Liver (tissue), 8 donors: ENCODE measurements at regions not wholly inside any gene's neighbourhood (a gene's known extent, or its start where the extent isn't known, plus 50 kb on each side); places are given as distances from the start of the nearest gene placed in this dataset.

ENCODE experiments used
- DNase-seq: peaks from one replicate; pipeline ENCODE4 v3.0.0-alpha.2; 2017; ENCODE audit warnings: low spot score
- H3K27ac ChIP-seq, 2 donors: one replicate each; pipeline ENCODE4 v1.7.0; 2013; ENCODE audit warnings: inconsistent platforms in 2 of 2, low read length in 2 of 2, control low read depth in 1 of 2, low read depth in 1 of 2, mild to moderate bottlenecking in 1 of 2
- H3K27me3 ChIP-seq, 4 donors: one replicate each; pipeline versions ENCODE4 v1.6.1 to v1.7.0; 2013; ENCODE audit warnings: low read length in 3 of 4, inconsistent platforms in 1 of 4, mild to moderate bottlenecking in 1 of 4, moderate library complexity in 1 of 4; ENCODE audit not compliant: control insufficient read depth in 4 of 4, insufficient read depth in 4 of 4
- H3K36me3 ChIP-seq, 4 donors: one replicate each; pipeline versions ENCODE4 v1.6.1 to v1.7.0; 2013; ENCODE audit warnings: low read length in 3 of 4, mild to moderate bottlenecking in 3 of 4, low read depth in 1 of 4, moderate library complexity in 1 of 4; ENCODE audit not compliant: control insufficient read depth in 4 of 4, insufficient read depth in 3 of 4
- H3K4me1 ChIP-seq, 4 donors: one replicate each; pipeline versions ENCODE4 v1.6.1 to v1.7.0; 2013; ENCODE audit warnings: low read length in 3 of 4, mild to moderate bottlenecking in 3 of 4, moderate library complexity in 1 of 4; ENCODE audit not compliant: control insufficient read depth in 4 of 4, insufficient read depth in 4 of 4
- H3K4me3 ChIP-seq, 3 donors: one replicate each; pipeline versions ENCODE4 v1.6.1 to v1.7.0; 2013; ENCODE audit warnings: low read length in 3 of 3, control low read depth in 1 of 3, low read depth in 1 of 3, mild to moderate bottlenecking in 1 of 3
- H3K9ac ChIP-seq, 2 donors: one replicate each; pipeline ENCODE4 v1.7.0; 2013; ENCODE audit warnings: low read length in 2 of 2, mild to moderate bottlenecking in 2 of 2, moderate library complexity in 2 of 2, control low read depth in 1 of 2, low read depth in 1 of 2
- H3K9me3 ChIP-seq, 4 donors: one replicate each; pipeline versions ENCODE4 v1.6.1 to v1.7.0; 2013; ENCODE audit warnings: low read length in 3 of 4; ENCODE audit not compliant: control insufficient read depth in 4 of 4
- EGR1 ChIP-seq, 2 donors: IDR thresholded peaks; 2 replicates each; pipeline ENCODE4 v1.6.1; 2016 to 2018; ENCODE audit warnings: antibody characterized with exemption in 2 of 2, low read depth in 2 of 2
- FOXA1 ChIP-seq: IDR thresholded peaks from 2 replicates; pipeline ENCODE4 v1.6.1; 2016; ENCODE audit warnings: antibody characterized with exemption
- FOXA2 ChIP-seq: IDR thresholded peaks from 2 replicates; pipeline ENCODE4 v1.6.1; 2016; ENCODE audit warnings: antibody characterized with exemption
- GABPA ChIP-seq, 2 donors: IDR thresholded peaks in 1 of 2; conservative IDR thresholded peaks in 1 of 2; 2 replicates each; pipeline ENCODE4 v1.6.1; 2016; ENCODE audit warnings: antibody characterized with exemption in 2 of 2, mild to moderate bottlenecking in 1 of 2, moderate library complexity in 1 of 2
- HNF4A ChIP-seq, 2 donors: conservative IDR thresholded peaks; 2 replicates each; pipeline ENCODE4 v1.6.1; 2016; ENCODE audit warnings: antibody characterized with exemption in 2 of 2, mild to moderate bottlenecking in 2 of 2
- HNF4G ChIP-seq: IDR thresholded peaks from 2 replicates; pipeline ENCODE4 v1.6.1; 2016; ENCODE audit warnings: antibody characterized with exemption
- JUND ChIP-seq, 2 donors: IDR thresholded peaks; 2 replicates each; pipeline ENCODE4 v1.6.1; 2016; ENCODE audit warnings: antibody characterized with exemption in 2 of 2
- NR2F2 ChIP-seq: IDR thresholded peaks from 2 replicates; pipeline ENCODE4 v1.6.1; 2016; ENCODE audit warnings: antibody characterized with exemption
- RAD21 ChIP-seq, 2 donors: IDR thresholded peaks; 2 replicates each; pipeline ENCODE4 v1.6.1; 2016; ENCODE audit warnings: antibody characterized with exemption in 2 of 2, mild to moderate bottlenecking in 2 of 2
- RXRA ChIP-seq, 2 donors: IDR thresholded peaks; 2 replicates each; pipeline ENCODE4 v1.6.1; 2017 to 2018; ENCODE audit warnings: antibody characterized with exemption in 2 of 2, mild to moderate bottlenecking in 1 of 2
- SP1 ChIP-seq: IDR thresholded peaks from 2 replicates; pipeline ENCODE4 v1.6.1; 2018; ENCODE audit warnings: antibody characterized with exemption, mild to moderate bottlenecking
- TAF1 ChIP-seq: conservative IDR thresholded peaks from 2 replicates; pipeline ENCODE4 v1.6.1; 2016; ENCODE audit warnings: antibody characterized with exemption, mild to moderate bottlenecking
- YY1 ChIP-seq: IDR thresholded peaks from 2 replicates; pipeline ENCODE4 v1.6.1; 2016; ENCODE audit warnings: antibody characterized with exemption, mild to moderate bottlenecking
- WGBS: extraction: QIAGEN DNeasy Blood & Tissue Kit; methylation state at CpG from one replicate; pipeline ENCODE4 v1.1.7; 2013; 5-methylcytosine and 5-hydroxymethylcytosine counted together
- TF ChIP-seq, protein P1 (sequence below): IDR thresholded peaks from 2 replicates; pipeline ENCODE4 v1.6.1; 2016; ENCODE audit warnings: antibody characterized with exemption
- TF ChIP-seq, protein P2 (sequence below): IDR thresholded peaks from 2 replicates; pipeline ENCODE4 v1.6.1; 2016; ENCODE audit warnings: antibody characterized with exemption
- TF ChIP-seq, protein P3 (sequence below): IDR thresholded peaks from 2 replicates; pipeline ENCODE4 v1.6.1; 2016; ENCODE audit warnings: antibody characterized with exemption, mild to moderate bottlenecking
- TF ChIP-seq, protein P4 (sequence below): fragments of 150-350 bp; IDR thresholded peaks from 2 replicates; pipeline ENCODE4 v1.5.1; 2017; ENCODE audit warnings: improper control_type of control experiment, low read depth, low read length; ENCODE audit not compliant: missing input control
- TF ChIP-seq, protein P5 (sequence below): IDR thresholded peaks from 2 replicates; pipeline ENCODE4 v1.6.1; 2016; ENCODE audit warnings: antibody characterized with exemption
- donor health status: healthy.
- donor health status: healthy.
- donor health status: healthy.
- donor health status: healthy.
- donor health status: healthy.

DNA sequence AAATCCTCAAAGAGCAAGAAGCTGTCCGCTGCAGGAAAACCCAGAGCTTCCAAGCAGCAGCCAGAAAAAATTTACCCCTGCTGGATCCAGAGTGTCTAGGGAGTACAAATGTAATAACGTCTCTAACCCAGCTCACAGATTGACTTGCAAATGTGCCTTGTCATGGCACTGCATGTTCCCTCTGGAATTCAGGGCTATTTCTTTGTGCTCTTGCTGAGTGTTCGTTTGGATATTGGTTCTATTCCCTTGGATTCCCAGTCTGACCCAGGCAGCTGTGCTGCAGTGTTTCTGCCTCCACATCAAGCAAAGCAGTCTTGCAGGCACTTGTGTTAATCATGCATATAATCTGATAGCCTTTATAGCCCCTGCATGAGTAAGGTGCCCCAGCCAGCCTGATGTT, 209.9 kb upstream of the GHITM start:
- no peak for TF ChIP-seq RAD21 (IDR thresholded peaks at IDR 0.05)
- no peak for TF ChIP-seq NR2F2
- TF ChIP-seq FOXA2, result no peak
- TF ChIP-seq HNF4A (conservative IDR thresholded peaks at IDR 0.05), result no peak
- TF ChIP-seq FOXA1, result no peak
- no peak for TF ChIP-seq HNF4G
- no peak for TF ChIP-seq YY1
- no peak for TF ChIP-seq SP1
- no peak for TF ChIP-seq TAF1
- TF ChIP-seq, protein P1, sequence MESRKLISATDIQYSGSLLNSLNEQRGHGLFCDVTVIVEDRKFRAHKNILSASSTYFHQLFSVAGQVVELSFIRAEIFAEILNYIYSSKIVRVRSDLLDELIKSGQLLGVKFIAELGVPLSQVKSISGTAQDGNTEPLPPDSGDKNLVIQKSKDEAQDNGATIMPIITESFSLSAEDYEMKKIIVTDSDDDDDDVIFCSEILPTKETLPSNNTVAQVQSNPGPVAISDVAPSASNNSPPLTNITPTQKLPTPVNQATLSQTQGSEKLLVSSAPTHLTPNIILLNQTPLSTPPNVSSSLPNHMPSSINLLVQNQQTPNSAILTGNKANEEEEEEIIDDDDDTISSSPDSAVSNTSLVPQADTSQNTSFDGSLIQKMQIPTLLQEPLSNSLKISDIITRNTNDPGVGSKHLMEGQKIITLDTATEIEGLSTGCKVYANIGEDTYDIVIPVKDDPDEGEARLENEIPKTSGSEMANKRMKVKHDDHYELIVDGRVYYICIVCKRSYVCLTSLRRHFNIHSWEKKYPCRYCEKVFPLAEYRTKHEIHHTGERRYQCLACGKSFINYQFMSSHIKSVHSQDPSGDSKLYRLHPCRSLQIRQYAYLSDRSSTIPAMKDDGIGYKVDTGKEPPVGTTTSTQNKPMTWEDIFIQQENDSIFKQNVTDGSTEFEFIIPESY, result no peak
- no peak for TF ChIP-seq GABPA (IDR thresholded peaks at IDR 0.05 in 1 of 2, conservative IDR thresholded peaks at IDR 0.05 in 1 of 2)
- no peak for TF ChIP-seq RXRA (IDR thresholded peaks at IDR 0.05)
- TF ChIP-seq, protein P2, sequence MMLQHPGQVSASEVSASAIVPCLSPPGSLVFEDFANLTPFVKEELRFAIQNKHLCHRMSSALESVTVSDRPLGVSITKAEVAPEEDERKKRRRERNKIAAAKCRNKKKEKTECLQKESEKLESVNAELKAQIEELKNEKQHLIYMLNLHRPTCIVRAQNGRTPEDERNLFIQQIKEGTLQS, result no peak
- TF ChIP-seq JUND (IDR thresholded peaks at IDR 0.05), result no peak
- TF ChIP-seq, protein P3, sequence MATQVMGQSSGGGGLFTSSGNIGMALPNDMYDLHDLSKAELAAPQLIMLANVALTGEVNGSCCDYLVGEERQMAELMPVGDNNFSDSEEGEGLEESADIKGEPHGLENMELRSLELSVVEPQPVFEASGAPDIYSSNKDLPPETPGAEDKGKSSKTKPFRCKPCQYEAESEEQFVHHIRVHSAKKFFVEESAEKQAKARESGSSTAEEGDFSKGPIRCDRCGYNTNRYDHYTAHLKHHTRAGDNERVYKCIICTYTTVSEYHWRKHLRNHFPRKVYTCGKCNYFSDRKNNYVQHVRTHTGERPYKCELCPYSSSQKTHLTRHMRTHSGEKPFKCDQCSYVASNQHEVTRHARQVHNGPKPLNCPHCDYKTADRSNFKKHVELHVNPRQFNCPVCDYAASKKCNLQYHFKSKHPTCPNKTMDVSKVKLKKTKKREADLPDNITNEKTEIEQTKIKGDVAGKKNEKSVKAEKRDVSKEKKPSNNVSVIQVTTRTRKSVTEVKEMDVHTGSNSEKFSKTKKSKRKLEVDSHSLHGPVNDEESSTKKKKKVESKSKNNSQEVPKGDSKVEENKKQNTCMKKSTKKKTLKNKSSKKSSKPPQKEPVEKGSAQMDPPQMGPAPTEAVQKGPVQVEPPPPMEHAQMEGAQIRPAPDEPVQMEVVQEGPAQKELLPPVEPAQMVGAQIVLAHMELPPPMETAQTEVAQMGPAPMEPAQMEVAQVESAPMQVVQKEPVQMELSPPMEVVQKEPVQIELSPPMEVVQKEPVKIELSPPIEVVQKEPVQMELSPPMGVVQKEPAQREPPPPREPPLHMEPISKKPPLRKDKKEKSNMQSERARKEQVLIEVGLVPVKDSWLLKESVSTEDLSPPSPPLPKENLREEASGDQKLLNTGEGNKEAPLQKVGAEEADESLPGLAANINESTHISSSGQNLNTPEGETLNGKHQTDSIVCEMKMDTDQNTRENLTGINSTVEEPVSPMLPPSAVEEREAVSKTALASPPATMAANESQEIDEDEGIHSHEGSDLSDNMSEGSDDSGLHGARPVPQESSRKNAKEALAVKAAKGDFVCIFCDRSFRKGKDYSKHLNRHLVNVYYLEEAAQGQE, result no peak
- TF ChIP-seq EGR1 (IDR thresholded peaks at IDR 0.05; ENCODE audit: low read depth in 2 of 2), result no peak
- TF ChIP-seq, protein P4, sequence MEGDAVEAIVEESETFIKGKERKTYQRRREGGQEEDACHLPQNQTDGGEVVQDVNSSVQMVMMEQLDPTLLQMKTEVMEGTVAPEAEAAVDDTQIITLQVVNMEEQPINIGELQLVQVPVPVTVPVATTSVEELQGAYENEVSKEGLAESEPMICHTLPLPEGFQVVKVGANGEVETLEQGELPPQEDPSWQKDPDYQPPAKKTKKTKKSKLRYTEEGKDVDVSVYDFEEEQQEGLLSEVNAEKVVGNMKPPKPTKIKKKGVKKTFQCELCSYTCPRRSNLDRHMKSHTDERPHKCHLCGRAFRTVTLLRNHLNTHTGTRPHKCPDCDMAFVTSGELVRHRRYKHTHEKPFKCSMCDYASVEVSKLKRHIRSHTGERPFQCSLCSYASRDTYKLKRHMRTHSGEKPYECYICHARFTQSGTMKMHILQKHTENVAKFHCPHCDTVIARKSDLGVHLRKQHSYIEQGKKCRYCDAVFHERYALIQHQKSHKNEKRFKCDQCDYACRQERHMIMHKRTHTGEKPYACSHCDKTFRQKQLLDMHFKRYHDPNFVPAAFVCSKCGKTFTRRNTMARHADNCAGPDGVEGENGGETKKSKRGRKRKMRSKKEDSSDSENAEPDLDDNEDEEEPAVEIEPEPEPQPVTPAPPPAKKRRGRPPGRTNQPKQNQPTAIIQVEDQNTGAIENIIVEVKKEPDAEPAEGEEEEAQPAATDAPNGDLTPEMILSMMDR, result no peak
- TF ChIP-seq, protein P5, sequence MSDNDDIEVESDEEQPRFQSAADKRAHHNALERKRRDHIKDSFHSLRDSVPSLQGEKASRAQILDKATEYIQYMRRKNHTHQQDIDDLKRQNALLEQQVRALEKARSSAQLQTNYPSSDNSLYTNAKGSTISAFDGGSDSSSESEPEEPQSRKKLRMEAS, result no peak
- H3K9ac ChIP-seq, result no peak overlapping the region

DNA sequence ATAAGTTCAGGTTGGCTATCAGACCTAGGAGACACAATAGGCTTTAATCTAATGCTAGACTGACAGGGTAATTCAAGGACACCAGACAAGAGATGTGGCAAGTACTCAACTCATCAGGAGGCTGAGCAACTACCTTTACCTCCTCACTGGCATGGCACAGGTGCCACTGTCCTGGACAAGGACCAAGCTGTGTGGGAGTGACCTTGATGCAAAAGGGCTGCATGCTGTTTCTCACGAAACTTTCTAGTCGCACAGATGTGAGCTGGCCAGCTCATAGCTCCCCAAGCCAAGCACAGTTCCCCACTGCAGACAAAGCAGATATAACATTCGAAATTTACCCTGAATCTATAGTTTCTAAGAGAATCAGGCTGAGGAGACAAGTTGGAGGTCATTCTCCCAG, 207.6 kb upstream of the GHITM start:
- Histone ChIP-seq H3K9me3 (no peaks in the 10 kb centered on the region), H3K36me3 (no peaks in the 10 kb centered on the region), H3K4me3 (no peak overlapping the region), H3K4me1 (no peaks in the 10 kb centered on the region), H3K9ac (no peak overlapping the region), H3K27me3 (no peaks in the 10 kb centered on the region), H3K27ac (no peak overlapping the region)
- no peak for DNase-seq
- 70% methylated on average over 3 of the region's 3 CpGs for WGBS
- TF ChIP-seq SP1, result no peak
- no peak for TF ChIP-seq RXRA (IDR thresholded peaks at IDR 0.05)
- TF ChIP-seq, protein P4, result no peak
- TF ChIP-seq JUND (IDR thresholded peaks at IDR 0.05), result no peak
- TF ChIP-seq NR2F2, result no peak
- TF ChIP-seq, protein P1, result no peak
- TF ChIP-seq HNF4G, result no peak
- TF ChIP-seq YY1, result no peak
- TF ChIP-seq, protein P5, result no peak
- no peak for TF ChIP-seq HNF4A (conservative IDR thresholded peaks at IDR 0.05)
- TF ChIP-seq, protein P2, result no peak
- no peak for TF ChIP-seq TAF1
- no peak for TF ChIP-seq FOXA1

More for the DNA sequence above, 209.9 kb upstream of the GHITM start:
- H3K36me3 ChIP-seq, result no peaks in the 10 kb centered on the region
- H3K27me3 ChIP-seq, result peaks cover 0 to 4% (median 0%) of the 10 kb centered on the region in 4 donors
- WGBS, result 58% methylated on average over 3 of the region's 3 CpGs
- no peak for DNase-seq
- H3K4me1 ChIP-seq, result no peaks in the 10 kb centered on the region
- no peak overlapping the region for H3K27ac ChIP-seq
- no peak overlapping the region for H3K4me3 ChIP-seq
- H3K9me3 ChIP-seq, result no peaks in the 10 kb centered on the region
